SKM-1 treated with dmso at 0.1 percent for 144 hours (cell line): ENCODE measurements at regions not wholly inside any gene's neighbourhood (a gene's known extent, or its start where the extent isn't known, plus 50 kb on each side); places are given as distances from the start of the nearest gene placed in this dataset.
"Not testable (repeated sequence)": the region's sequence is repeated elsewhere in the genome, so short reads cannot be mapped to it uniquely, and the experiment has no call there.

ENCODE experiments used
- DNase-seq: peaks from one replicate; lab custom pipeline; 2025; ENCODE audit not compliant: unreplicated experiment; lab: John Stamatoyannopoulos, UW

GRCh38 chr18:26653943-26654615 is 105.7 kb upstream of the KCTD1 start:
- no peak for DNase-seq

DNA sequence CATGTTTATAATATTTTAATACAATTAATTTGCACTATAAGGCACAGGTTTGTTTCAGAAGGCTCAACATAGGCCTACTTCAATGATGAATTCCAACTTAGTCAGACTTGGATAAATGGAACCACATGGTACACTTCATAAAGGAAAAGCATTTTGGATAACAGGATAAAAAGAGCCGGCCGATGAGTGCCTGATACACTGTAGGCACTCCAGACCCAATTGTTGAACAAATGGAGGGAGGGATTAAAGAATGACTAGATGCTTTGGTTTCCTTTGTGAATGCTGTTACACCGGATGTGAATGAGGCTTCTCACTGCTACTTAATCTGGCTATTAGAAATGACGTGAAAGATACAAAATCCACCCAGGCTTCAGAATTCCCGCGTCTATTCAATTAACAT is 104.1 kb upstream of the KCTD1 start:
- DNase-seq: no peak

GRCh38 chr18:26650310-26651268 is 102.2 kb upstream of the KCTD1 start:
- DNase-seq: no peak

DNA sequence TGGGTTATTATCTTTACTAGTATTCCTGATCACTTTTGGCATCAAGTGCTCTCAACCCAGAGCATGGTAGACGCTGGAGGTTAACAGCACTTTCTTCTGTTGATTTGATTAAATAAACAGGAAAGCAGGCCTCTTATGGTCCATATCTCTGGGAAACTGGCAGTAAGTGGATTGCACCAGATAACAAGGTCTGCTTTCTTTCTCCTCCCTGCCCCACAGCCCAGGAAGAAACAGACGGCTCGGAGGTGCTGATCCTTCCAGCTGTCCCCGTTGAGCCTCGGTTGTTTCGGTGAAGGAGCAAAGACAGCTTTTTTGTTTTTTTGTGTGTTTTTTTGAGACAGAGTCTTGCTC is 100.8 kb upstream of the KCTD1 start:
- no peak for DNase-seq

- DNase-seq: no peak
Observed at GRCh38 chr18:26648509-26649192, 100.3 kb upstream of the KCTD1 start.

GRCh38 chr18:26646901-26647300 is 98.5 kb upstream of the KCTD1 start:
- DNase-seq: no peak

- DNase-seq: peak; percentile 37
Observed at GRCh38 chr18:26642440-26643348, 94.3 kb upstream of the KCTD1 start.

GRCh38 chr18:26640541-26640940 is 92.2 kb upstream of the KCTD1 start:
- no peak for DNase-seq

DNA sequence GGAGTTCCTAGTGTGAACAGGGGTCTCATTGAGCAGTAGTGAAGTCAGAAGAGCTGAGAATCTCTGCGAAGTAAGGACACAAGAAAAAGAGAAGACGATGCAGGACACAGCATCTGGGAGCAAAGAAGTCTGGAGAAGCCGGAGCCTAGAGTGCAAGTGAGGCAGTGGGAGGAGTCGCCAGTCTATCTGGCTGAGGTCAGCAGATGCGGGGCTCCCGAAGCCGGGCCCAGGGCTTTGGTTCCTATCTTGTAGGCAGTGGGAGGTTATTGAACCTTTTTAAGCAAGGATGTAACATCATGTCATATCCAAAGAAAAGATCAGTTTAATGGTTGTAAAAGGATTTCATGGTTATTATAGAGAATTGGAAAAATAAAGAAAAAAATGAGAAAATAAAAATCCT is 90.8 kb upstream of the KCTD1 start:
- DNase-seq: no peak

DNA sequence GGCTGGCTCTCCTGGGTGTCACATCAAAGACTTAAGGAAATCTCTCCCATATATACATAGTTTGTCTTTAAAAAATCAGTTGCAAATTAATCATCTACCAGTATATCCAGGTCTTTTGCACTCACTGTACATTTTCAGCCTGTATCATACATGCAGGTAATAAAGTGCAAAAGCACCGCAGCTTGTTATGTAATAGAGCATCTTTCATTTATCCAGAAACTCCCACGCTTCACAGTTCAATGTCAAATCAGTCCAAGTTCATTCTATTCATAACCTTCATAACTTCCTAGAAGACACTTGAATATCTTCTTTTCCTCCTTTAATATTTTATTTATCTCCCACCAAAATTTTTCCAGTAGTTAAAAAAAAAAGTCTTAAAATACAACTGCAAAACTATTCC is 89.6 kb upstream of the KCTD1 start:
- DNase-seq: no peak

DNA sequence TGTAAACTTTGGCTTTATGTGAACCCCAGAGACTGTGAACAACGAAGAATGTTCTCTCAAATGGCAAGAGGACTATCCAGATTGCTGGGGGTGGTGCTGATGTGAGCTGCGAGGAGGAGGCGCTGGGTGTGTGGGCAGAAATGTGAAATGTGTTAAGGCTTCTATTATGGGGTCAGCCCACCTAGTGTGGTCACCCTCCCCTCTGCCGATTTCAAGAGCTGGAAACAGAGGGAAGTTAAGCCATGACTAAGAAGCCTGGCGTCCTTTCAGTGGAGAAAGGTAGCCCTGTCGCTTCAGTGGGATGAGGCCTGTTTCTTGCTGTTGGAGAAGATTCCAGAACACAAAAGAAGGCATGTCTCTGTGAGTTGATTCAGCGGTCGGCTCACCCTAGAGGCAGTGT is 89.0 kb upstream of the KCTD1 start:
- DNase-seq: no peak

GRCh38 chr18:26635466-26635865 is 87.1 kb upstream of the KCTD1 start:
- DNase-seq: no peak

GRCh38 chr18:26634631-26635030 is 86.3 kb upstream of the KCTD1 start:
- DNase-seq: peak; percentile 9

- no peak for DNase-seq
Observed at GRCh38 chr18:26631135-26631534, 82.8 kb upstream of the KCTD1 start.

DNA sequence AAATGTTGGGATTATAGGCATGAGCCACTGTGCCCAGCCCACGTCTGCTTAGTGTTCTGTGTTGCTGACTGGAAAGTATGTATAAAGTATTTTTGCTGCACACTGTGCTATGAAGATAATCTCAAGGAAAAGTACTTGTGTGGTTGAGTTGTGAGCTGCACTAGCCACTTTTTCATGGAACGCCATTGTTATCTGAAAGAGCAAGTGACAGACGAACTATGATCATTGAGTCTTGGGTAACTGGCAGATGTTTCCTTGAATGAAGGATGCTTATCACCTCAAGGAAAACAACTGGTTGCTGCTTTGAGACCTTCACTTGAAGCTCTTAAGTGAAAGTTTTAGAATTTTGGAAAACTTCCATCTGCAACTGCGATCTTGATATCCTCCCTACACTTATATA is 82.2 kb upstream of the KCTD1 start:
- DNase-seq: no peak

GRCh38 chr18:26628017-26628416 is 79.7 kb upstream of the KCTD1 start:
- DNase-seq: no peak

GRCh38 chr18:26624443-26624842 is 76.1 kb upstream of the KCTD1 start:
- no peak for DNase-seq

DNA sequence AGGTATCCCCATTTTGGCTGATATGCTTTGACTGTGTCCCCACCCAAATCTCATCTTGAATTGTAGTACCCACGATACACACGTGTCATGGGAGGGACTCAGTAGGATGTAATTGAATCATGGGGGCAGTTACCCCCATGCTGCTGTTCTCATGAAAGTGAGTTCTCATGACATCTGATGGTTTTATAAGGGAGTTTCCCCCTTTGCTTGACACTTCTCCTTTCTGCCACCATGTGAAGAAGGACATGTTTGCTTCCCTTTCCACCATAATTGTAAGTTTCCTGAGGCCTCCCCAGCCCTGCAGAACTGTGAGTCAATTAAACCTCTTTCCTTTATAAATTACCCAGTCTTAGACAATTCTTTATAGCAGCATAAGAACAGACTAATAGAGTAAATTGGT is 75.0 kb upstream of the KCTD1 start:
- not testable (repeated sequence) for DNase-seq

GRCh38 chr18:26621161-26622026 is 73.0 kb upstream of the KCTD1 start:
- peak; percentile 33 for DNase-seq

DNA sequence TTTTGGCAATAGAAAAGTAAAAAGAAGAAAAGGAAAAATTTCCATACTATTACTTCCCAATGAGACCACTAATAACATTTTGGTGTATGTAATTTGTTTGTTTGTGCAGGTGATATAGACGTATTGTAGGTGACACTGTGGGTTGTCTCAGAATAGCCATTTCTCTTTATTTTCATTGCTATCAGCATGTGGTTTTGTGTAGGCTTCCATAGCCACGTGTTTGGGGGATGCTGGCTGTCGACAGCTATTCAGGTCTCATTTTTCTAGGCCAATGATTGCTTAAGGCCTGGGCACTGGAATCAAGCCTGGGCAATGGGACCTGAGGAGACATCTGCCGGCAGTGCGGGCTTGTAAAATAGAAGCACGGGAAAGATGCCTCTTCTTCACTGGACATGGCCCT is 71.0 kb upstream of the KCTD1 start:
- DNase-seq: no peak
